ENCODE measurements at regions not wholly inside any gene's neighbourhood (a gene's known extent, or its start where the extent isn't known, plus 50 kb on each side); places are given as distances from the start of the nearest gene placed in this dataset.

DNA sequence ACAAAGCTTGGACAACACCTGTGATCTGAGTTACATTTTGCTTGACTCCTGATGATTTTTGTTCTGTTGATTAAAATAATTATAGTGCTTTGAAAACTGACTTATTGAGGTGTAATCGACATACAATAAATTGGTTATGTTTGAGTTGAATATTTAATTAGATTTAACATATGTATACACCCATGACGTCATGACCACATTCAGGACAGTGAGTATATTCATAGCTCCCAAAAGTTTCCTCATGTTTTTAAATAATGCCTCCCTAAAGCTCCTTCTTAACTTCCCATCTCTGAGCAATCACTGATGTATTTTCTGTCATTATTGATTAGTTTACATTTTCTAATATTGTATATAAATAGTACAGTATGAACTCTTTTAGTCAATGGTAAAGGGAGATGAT is 801.2 kb downstream of the PDCD6IP start:
- no peak overlapping the region for H3K4me3 ChIP-seq
- H3K4me1 ChIP-seq = no peaks in the 10 kb centered on the region
- H3K27me3 ChIP-seq = no peaks in the 10 kb centered on the region
- H3K36me3 ChIP-seq = no peaks in the 10 kb centered on the region
- 80 to 90% methylated on average over 2 of the region's 2 CpGs for WGBS, 2 donors
- H3K9me3 ChIP-seq = peaks cover 0 to 9% (median 0%) of the 10 kb centered on the region in 4 donors
- no peak for DNase-seq (ENCODE audit: low spot score in 2 of 2)
- no peak for TF ChIP-seq EP300 (IDR thresholded peaks at IDR 0.05)
- H3K27ac ChIP-seq = no peak overlapping the region

DNA sequence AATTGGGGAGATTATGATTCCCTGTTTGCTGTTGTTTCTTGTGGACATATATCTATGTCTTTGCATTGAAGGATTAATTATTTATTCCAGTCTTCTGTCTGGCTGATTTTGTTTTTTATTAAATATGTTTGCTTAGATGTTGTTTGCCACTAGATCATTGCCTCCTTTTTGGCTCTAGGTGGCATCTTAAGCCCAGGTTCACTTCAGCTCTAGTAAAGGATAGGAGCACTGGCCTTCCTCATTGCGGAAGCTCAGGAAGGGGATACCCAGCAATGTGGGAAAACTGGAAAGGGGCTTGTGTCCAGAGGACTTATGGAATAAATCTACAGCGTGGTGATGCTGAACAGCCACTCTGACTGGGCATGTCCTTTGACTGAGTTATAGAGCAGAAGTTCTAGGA is 821.6 kb downstream of the PDCD6IP start:
- Histone ChIP-seq H3K27ac (no peak overlapping the region), H3K4me3 (no peak overlapping the region), H3K27me3 (no peaks in the 10 kb centered on the region), H3K4me1 (no peaks in the 10 kb centered on the region), H3K36me3 (no peaks in the 10 kb centered on the region), H3K9me3 (peaks cover 0 to 43% (median 4%) of the 10 kb centered on the region in 4 donors)
- 69 to 80% methylated on average over 2 of the region's 2 CpGs for WGBS, 2 donors
- TF ChIP-seq, protein P1, sequence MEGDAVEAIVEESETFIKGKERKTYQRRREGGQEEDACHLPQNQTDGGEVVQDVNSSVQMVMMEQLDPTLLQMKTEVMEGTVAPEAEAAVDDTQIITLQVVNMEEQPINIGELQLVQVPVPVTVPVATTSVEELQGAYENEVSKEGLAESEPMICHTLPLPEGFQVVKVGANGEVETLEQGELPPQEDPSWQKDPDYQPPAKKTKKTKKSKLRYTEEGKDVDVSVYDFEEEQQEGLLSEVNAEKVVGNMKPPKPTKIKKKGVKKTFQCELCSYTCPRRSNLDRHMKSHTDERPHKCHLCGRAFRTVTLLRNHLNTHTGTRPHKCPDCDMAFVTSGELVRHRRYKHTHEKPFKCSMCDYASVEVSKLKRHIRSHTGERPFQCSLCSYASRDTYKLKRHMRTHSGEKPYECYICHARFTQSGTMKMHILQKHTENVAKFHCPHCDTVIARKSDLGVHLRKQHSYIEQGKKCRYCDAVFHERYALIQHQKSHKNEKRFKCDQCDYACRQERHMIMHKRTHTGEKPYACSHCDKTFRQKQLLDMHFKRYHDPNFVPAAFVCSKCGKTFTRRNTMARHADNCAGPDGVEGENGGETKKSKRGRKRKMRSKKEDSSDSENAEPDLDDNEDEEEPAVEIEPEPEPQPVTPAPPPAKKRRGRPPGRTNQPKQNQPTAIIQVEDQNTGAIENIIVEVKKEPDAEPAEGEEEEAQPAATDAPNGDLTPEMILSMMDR (IDR thresholded peaks at IDR 0.05) = no peak
- TF ChIP-seq EP300 (IDR thresholded peaks at IDR 0.05) = no peak
- no peak for TF ChIP-seq POLR2A (IDR thresholded peaks at IDR 0.05)
- no peak for DNase-seq (ENCODE audit: low spot score in 2 of 2)

- Histone ChIP-seq H3K4me1 (no peaks in the 10 kb centered on the region), H3K36me3 (no peaks in the 10 kb centered on the region), H3K27ac (no peak overlapping the region), H3K9me3 (peaks cover 0 to 8% (median 0%) of the 10 kb centered on the region in 4 donors), H3K27me3 (no peaks in the 10 kb centered on the region), H3K4me3 (no peak overlapping the region)
- no peak for DNase-seq (ENCODE audit: low spot score in 2 of 2)
- TF ChIP-seq, protein P1 (IDR thresholded peaks at IDR 0.05) = no peak
- TF ChIP-seq EP300 (IDR thresholded peaks at IDR 0.05) (no peak), POLR2A (IDR thresholded peaks at IDR 0.05) (no peak)
Observed at GRCh38 chr3:34626699-34627098, 828.3 kb downstream of the PDCD6IP start.

GRCh38 chr3:34634939-34635338 is 836.5 kb downstream of the PDCD6IP start:
- H3K27me3 ChIP-seq = no peaks in the 10 kb centered on the region
- H3K27ac ChIP-seq = no peak overlapping the region
- peaks cover 0 to 3% (median 0%) of the 10 kb centered on the region in 4 donors for H3K9me3 ChIP-seq
- H3K4me3 ChIP-seq = no peak overlapping the region
- WGBS, 2 donors = 60 to 72% methylated on average over 6 of the region's 6 CpGs
- DNase-seq (ENCODE audit: low spot score in 2 of 2) = no peak
- TF ChIP-seq, protein P1 (IDR thresholded peaks at IDR 0.05) = no peak
- TF ChIP-seq POLR2A (IDR thresholded peaks at IDR 0.05) (no peak), EP300 (IDR thresholded peaks at IDR 0.05) (no peak)
- H3K36me3 ChIP-seq = no peaks in the 10 kb centered on the region
- no peaks in the 10 kb centered on the region for H3K4me1 ChIP-seq

GRCh38 chr3:34635352-34635850 is 837.0 kb downstream of the PDCD6IP start:
- Histone ChIP-seq H3K36me3 (no peaks in the 10 kb centered on the region), H3K4me1 (no peaks in the 10 kb centered on the region), H3K9me3 (peaks cover 0 to 3% (median 0%) of the 10 kb centered on the region in 4 donors), H3K4me3 (no peak overlapping the region), H3K27me3 (no peaks in the 10 kb centered on the region), H3K27ac (no peak overlapping the region)
- DNase-seq (ENCODE audit: low spot score in 2 of 2) = no peak
- 84 to 85% methylated on average over 11 of the region's 11 CpGs for WGBS, 2 donors
- TF ChIP-seq, protein P1 (IDR thresholded peaks at IDR 0.05) = no peak
- TF ChIP-seq POLR2A (IDR thresholded peaks at IDR 0.05) = no peak
- TF ChIP-seq EP300 (IDR thresholded peaks at IDR 0.05) = no peak

Data from tibial nerve (tissue), 4 donors.